Ovary (tissue), 3 donors: ENCODE measurements at regions not wholly inside any gene's neighbourhood (a gene's known extent, or its start where the extent isn't known, plus 50 kb on each side); places are given as distances from the start of the nearest gene placed in this dataset.

Experiments used
- CTCF ChIP-seq, 3 donors: fragments of 450-650 bp in 2 of 3; fragments of 200-600 bp in 1 of 3; IDR thresholded peaks; one replicate each; pipeline versions ENCODE4 v1.5.1 to v1.8.0; 2016 to 2022; ENCODE audit warnings: antibody characterized with exemption in 3 of 3, mild to moderate bottlenecking in 1 of 3
- EP300 ChIP-seq: sonication (generic); formaldehyde crosslinking; IDR thresholded peaks from one replicate; pipeline ENCODE4 v1.6.1; 2017; ENCODE audit warnings: antibody characterized with exemption
- POLR2A ChIP-seq: fragments of 450-650 bp; IDR thresholded peaks from one replicate; pipeline ENCODE4 v1.6.1; 2017; ENCODE audit warnings: antibody characterized with exemption, mild to moderate bottlenecking, moderate library complexity
- donor health status: DM: no; HTN: no; CAD: no.

GRCh38 chr4:124163401-124163800 is 549.1 kb downstream of the ANKRD50 start:
- TF ChIP-seq CTCF (IDR thresholded peaks at IDR 0.05) (no peak), POLR2A (no peak), EP300 (no peak)
